Panc1 (cell line): ENCODE measurements at regions not wholly inside any gene's neighbourhood (a gene's known extent, or its start where the extent isn't known, plus 50 kb on each side); places are given as distances from the start of the nearest gene placed in this dataset.

ENCODE experiments used
- ATAC-seq: fragments of 200-7000 bp; cut with Tn5 transposase; 2 replicates; pipeline ENCODE4 v1.9.1; 2020; ENCODE audit warnings: mild to moderate bottlenecking, moderate library complexity
- BruUV-seq: library from RNA; stranded (reverse); fragments of 400-500 nt; replicated peaks from 2 replicates; lab custom pipeline; 2021; lab: Mats Ljungman, UMichigan
- CTCF ChIA-PET: fragments of 300-600 bp; sonication (Branson Sonifier 250); formaldehyde crosslinking; loops from one replicate; lab custom pipeline; 2022; ENCODE audit warnings: antibody characterized with exemption; lab: Charles Lee
- POLR2A ChIA-PET: fragments of 300-600 bp; sonication (Branson Sonifier 250); formaldehyde crosslinking; loops from one replicate; lab custom pipeline; 2022; ENCODE audit warnings: antibody characterized with exemption; lab: Charles Lee
- DNase-seq: peaks from one replicate; pipeline ENCODE4 v3.0.0-alpha.2; 2010; ENCODE audit warnings: low read depth, low spot score
- H3K27ac ChIP-seq: 2 replicates; pipeline ENCODE4 v1.5.1; 2011; ENCODE audit warnings: mild to moderate bottlenecking, low read length, inconsistent platforms
- H3K27me3 ChIP-seq: fragments of 200-500 bp; sonication (Bioruptor generic); 2 replicates; pipeline ENCODE4 v1.6.0; 2014; ENCODE audit warnings: low read length, inconsistent platforms; ENCODE audit not compliant: control insufficient read depth, insufficient read depth
- H3K36me3 ChIP-seq: fragments of 200-500 bp; sonication (Bioruptor generic); 2 replicates; pipeline ENCODE4 v1.5.1; 2014; ENCODE audit warnings: inconsistent platforms, mild to moderate bottlenecking, low read length, moderate library complexity; ENCODE audit not compliant: control insufficient read depth, insufficient read depth
- H3K4me1 ChIP-seq: 2 replicates; pipeline ENCODE4 v1.5.1; 2011; ENCODE audit warnings: inconsistent platforms, mild to moderate bottlenecking, low read length, moderate library complexity; ENCODE audit not compliant: control insufficient read depth, insufficient read depth
- H3K4me3 ChIP-seq, 2 experiments: 2 replicates each; pipeline ENCODE4 v1.5.1; 2011 to 2012; ENCODE audit warnings: low read depth in 2 of 2, low read length in 2 of 2, mild to moderate bottlenecking in 2 of 2, inconsistent platforms in 1 of 2, moderate library complexity in 1 of 2
- H3K9me3 ChIP-seq: fragments of 200-500 bp; sonication (Bioruptor generic); 2 replicates; pipeline ENCODE4 v1.5.1; 2014; ENCODE audit warnings: low read depth, mild to moderate bottlenecking, inconsistent platforms, low read length, moderate library complexity; ENCODE audit not compliant: control insufficient read depth, insufficient read depth
- POLR2AphosphoS5 ChIP-seq: IDR thresholded peaks from 2 replicates; pipeline ENCODE4 v1.6.1; 2012; ENCODE audit warnings: mild to moderate bottlenecking, low read depth, low read length, moderate library complexity
- SIN3A ChIP-seq: IDR thresholded peaks from 2 replicates; pipeline ENCODE4 v1.6.1; 2012; ENCODE audit warnings: low read depth, mild to moderate bottlenecking, low read length, moderate library complexity, borderline replicate concordance; ENCODE audit not compliant: insufficient read depth
- TCF7L2 ChIP-seq: IDR thresholded peaks from 2 replicates; pipeline ENCODE4 v1.6.1; 2011; ENCODE audit warnings: mild to moderate bottlenecking, low read depth, low read length, inconsistent platforms
- in situ Hi-C: cut with HindIII; loops from 2 replicates; pipeline ENCODE4 v1.10.0; 2016; ENCODE audit warnings: low sequenced_read_pairs, low pct_unique_long_range_greater_than_20kb
- intact Hi-C: fragments of 100-400 bp; cut with micrococcal nuclease; formaldehyde crosslinking; loops from one replicate; pipeline ENCODE4 v1.10.0; 2022; ENCODE audit not compliant: unreplicated experiment
- TF ChIP-seq, protein P1 (sequence below): fragments of 450-650 bp; IDR thresholded peaks from 2 replicates; pipeline ENCODE4 v1.5.1; 2017; ENCODE audit warnings: mild to moderate bottlenecking
- TF ChIP-seq, protein P2 (sequence below), 2 experiments: IDR thresholded peaks; 2 replicates each; pipeline ENCODE4 v1.6.1; 2011 to 2012; ENCODE audit warnings: low read depth in 2 of 2, control low read depth in 1 of 2, low read length in 1 of 2, mild to moderate bottlenecking in 1 of 2, moderate library complexity in 1 of 2; ENCODE audit not compliant: insufficient read depth in 1 of 2

DNA sequence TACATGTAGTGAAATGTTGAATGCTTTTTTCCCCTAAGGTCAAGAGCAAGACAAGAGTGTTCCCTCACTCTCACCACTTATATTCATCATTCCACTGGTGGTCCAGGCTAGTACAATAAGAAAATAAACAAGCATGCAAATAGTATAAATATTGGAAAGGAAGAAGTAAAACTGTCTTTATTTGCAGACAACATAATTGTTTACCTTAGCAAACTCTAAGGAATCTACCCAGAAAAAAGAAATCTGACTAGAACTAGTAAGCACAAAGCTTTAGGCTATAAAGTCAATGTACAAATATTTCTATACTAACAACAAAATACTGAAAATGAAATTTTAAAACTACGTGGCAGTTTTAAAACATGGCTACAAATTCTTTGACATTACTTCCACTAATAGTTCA is 101.7 kb downstream of the CYB561 start:
- intact Hi-C loops, result no loop called here
- in situ Hi-C loops, result no loop called here
- DNase-seq (no peak), ATAC-seq (no peak)
- CTCF ChIA-PET, result no interaction called here
- POLR2A ChIA-PET, result no interaction called here
- H3K27ac ChIP-seq, result no peak overlapping the region
- no peaks in the 10 kb centered on the region for H3K27me3 ChIP-seq
- H3K36me3 ChIP-seq, result no peaks in the 10 kb centered on the region
- TF ChIP-seq, protein P1, sequence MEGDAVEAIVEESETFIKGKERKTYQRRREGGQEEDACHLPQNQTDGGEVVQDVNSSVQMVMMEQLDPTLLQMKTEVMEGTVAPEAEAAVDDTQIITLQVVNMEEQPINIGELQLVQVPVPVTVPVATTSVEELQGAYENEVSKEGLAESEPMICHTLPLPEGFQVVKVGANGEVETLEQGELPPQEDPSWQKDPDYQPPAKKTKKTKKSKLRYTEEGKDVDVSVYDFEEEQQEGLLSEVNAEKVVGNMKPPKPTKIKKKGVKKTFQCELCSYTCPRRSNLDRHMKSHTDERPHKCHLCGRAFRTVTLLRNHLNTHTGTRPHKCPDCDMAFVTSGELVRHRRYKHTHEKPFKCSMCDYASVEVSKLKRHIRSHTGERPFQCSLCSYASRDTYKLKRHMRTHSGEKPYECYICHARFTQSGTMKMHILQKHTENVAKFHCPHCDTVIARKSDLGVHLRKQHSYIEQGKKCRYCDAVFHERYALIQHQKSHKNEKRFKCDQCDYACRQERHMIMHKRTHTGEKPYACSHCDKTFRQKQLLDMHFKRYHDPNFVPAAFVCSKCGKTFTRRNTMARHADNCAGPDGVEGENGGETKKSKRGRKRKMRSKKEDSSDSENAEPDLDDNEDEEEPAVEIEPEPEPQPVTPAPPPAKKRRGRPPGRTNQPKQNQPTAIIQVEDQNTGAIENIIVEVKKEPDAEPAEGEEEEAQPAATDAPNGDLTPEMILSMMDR, result no peak
- no peaks in the 10 kb centered on the region for H3K9me3 ChIP-seq
- no TSS peak for BruUV-seq
- H3K4me1 ChIP-seq, result no peaks in the 10 kb centered on the region
- H3K4me3 ChIP-seq, result no peak overlapping the region

DNA sequence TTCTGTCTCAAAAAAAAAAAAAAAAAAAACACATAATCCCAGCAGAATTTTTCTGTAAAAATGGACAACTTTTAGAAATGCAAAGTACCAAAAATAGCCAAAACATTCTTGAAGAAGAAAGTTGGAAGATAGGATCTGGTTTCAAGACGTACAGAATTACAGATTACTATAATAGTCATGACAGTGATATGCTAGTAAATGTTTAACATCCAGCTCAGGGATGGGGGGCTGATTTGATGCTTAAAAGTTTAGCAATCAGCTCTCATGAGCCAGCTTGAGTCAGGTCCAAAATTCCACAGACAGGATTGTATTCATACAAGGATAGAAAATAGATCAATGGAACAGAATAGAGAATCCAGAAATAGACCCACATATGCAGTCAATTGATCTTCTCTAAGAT is 100.5 kb downstream of the CYB561 start:
- H3K9me3 ChIP-seq, result no peaks in the 10 kb centered on the region
- ATAC-seq (no peak), DNase-seq (no peak)
- BruUV-seq, result no TSS peak
- intact Hi-C loops, result no loop called here
- in situ Hi-C loops, result no loop called here
- TF ChIP-seq, protein P2, sequence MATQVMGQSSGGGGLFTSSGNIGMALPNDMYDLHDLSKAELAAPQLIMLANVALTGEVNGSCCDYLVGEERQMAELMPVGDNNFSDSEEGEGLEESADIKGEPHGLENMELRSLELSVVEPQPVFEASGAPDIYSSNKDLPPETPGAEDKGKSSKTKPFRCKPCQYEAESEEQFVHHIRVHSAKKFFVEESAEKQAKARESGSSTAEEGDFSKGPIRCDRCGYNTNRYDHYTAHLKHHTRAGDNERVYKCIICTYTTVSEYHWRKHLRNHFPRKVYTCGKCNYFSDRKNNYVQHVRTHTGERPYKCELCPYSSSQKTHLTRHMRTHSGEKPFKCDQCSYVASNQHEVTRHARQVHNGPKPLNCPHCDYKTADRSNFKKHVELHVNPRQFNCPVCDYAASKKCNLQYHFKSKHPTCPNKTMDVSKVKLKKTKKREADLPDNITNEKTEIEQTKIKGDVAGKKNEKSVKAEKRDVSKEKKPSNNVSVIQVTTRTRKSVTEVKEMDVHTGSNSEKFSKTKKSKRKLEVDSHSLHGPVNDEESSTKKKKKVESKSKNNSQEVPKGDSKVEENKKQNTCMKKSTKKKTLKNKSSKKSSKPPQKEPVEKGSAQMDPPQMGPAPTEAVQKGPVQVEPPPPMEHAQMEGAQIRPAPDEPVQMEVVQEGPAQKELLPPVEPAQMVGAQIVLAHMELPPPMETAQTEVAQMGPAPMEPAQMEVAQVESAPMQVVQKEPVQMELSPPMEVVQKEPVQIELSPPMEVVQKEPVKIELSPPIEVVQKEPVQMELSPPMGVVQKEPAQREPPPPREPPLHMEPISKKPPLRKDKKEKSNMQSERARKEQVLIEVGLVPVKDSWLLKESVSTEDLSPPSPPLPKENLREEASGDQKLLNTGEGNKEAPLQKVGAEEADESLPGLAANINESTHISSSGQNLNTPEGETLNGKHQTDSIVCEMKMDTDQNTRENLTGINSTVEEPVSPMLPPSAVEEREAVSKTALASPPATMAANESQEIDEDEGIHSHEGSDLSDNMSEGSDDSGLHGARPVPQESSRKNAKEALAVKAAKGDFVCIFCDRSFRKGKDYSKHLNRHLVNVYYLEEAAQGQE (IDR thresholded peaks at IDR 0.05; ENCODE audit: insufficient read depth in 1 of 2, low read depth in 2 of 2, low read length in 1 of 2), result no peak
- TF ChIP-seq, protein P1, result no peak
- CTCF ChIA-PET, result no interaction called here
- H3K27ac ChIP-seq, result no peak overlapping the region
- POLR2A ChIA-PET, result no interaction called here
- no peak overlapping the region for H3K4me3 ChIP-seq
- no peaks in the 10 kb centered on the region for H3K27me3 ChIP-seq
- H3K36me3 ChIP-seq, result no peaks in the 10 kb centered on the region
- H3K4me1 ChIP-seq, result no peaks in the 10 kb centered on the region

DNA sequence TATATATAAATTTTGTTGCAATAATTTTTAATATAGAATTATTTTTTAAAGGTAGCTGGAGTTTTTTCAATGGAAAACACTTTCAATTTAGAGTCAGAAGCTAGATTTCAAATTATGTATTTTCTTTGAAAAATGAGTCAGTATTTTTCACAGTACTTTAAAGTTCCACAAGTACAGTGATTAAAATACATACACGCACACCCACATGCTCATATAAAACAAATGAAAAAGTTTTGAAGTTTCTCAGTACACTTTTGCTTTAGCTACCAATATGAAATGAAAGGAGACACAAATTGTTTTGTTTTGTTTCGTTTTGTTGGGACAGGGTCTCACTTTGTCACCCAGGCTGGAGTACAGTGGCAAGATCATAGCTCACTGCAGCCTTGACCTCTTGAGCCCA is 98.6 kb downstream of the CYB561 start:
- no peaks in the 10 kb centered on the region for H3K27me3 ChIP-seq
- in situ Hi-C loops (no loop called here), intact Hi-C loops (no loop called here)
- TF ChIP-seq TCF7L2 (no peak), POLR2AphosphoS5 (no peak), SIN3A (no peak)
- TF ChIP-seq, protein P2 (IDR thresholded peaks at IDR 0.05; ENCODE audit: insufficient read depth in 1 of 2, low read depth in 2 of 2, low read length in 1 of 2), result no peak
- TF ChIP-seq, protein P1, result no peak
- no TSS peak for BruUV-seq
- H3K36me3 ChIP-seq, result no peaks in the 10 kb centered on the region
- no peak overlapping the region for H3K4me3 ChIP-seq
- DNase-seq, result no peak
- no peak overlapping the region for H3K27ac ChIP-seq
- CTCF ChIA-PET, result interaction anchor here (0.6 kb wide), 1 partner anchor 524 kb away, joined by 3 read pairs; no protein-coding TSS in a partner anchor
- no peaks in the 10 kb centered on the region for H3K4me1 ChIP-seq
- ATAC-seq, result no peak
- POLR2A ChIA-PET, result interaction anchor here (0.5 to 0.7 kb wide), 2 partner anchors 46 to 376 kb away, joined by 3 to 4 read pairs; no protein-coding TSS in a partner anchor
- no peaks in the 10 kb centered on the region for H3K9me3 ChIP-seq
